HG03439 (cell line): ENCODE measurements at regions not wholly inside any gene's neighbourhood (a gene's known extent, or its start where the extent isn't known, plus 50 kb on each side); places are given as distances from the start of the nearest gene placed in this dataset.

Source experiments
- ATAC-seq: cut with Tn5 transposase; IDR thresholded peaks from one replicate; pipeline ENCODE4 v1.9.1; 2021; ENCODE audit warnings: mild to moderate bottlenecking, moderate library complexity; ENCODE audit not compliant: unreplicated experiment

DNA sequence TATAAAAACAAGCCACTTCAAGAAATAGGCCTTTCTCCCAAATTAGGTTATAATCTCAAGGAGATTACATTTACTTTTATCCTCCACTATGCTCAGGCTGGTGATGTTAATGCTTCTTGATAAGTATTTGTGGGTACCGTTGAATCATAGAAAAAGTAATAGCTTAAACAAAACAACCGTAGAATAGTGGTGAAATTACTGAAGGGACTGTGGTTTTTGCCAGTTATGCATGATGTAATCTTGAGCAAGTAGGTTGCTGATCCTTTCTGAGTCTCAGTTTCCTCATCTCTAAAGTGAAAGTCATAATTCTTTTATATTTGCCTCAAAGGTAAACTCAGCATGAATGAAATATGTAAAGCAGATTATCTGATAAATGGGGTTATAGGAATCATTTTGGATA, 187.3 kb upstream of the JAG1 start:
- no peak for ATAC-seq

DNA sequence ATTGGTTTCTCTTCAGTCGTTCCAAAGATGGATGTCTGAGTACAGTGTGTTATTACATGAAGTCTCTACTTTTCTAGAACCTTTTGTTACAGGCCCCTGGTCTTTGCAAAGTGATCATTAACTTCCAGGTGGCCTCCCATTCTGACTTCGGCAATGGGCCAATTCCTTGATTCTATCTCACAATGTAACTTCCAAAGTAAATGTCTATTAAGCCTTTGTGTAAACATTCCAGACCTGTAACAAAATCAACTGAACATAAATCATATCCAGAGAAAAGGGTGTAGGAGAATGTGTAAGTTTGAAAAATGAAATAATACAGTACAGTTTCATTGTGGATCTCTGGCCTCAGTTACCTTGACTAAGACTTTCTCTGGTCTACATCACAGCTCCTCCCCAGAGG, 187.8 kb upstream of the JAG1 start:
- ATAC-seq = no peak

GRCh38 chr20:10863337-10864060, 189.7 kb upstream of the JAG1 start:
- no peak for ATAC-seq

DNA sequence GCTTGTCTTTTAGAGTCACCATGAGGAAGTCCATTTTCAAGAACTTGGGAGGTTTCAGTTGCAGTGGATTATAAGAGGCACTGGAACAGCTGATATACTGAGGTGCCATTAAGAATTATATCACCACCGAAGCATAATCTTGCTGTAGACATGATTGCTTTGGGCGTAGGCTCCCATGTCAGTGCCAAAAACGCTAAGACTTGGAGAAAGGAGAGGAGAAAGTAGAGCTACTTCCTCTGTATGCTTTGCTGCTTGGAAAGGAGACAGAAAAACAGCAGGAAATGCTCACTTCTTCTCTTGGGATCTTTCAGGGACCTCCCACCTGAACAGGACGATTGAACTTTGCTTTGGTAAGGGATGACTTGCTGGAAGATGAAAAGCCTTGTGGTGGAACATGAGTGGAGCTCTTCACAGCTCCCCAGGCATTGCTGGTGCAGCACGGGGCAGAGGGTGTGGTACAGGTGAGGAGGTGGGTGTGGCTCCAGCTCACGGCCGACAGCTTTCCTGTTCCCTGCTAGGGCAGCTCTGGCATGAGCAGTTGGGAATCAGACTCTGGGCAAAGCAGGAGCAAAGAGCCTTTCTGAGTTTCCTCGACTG, 190.4 kb upstream of the JAG1 start:
- no peak for ATAC-seq

DNA sequence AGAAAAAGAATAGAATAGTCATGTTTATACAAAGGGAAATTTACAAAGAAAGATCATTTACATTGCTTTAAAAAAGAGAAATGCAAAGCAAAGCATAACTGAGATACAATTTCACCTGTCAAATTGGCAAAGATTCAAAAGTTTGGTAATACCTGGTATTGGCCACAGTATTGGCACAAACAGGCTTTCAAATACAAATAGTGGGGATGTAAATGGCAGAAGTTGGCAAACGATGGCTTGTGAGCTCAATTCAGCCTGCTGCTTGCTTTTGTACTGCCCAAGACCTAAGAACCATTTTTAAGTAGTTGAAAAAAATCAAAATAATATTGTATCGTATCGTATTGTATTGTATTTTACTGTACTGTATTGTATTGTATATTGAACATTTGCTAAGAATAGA, 194.5 kb upstream of the JAG1 start:
- no peak for ATAC-seq

- no peak for ATAC-seq
Observed at GRCh38 chr20:10873026-10873425, 199.2 kb upstream of the JAG1 start.

DNA sequence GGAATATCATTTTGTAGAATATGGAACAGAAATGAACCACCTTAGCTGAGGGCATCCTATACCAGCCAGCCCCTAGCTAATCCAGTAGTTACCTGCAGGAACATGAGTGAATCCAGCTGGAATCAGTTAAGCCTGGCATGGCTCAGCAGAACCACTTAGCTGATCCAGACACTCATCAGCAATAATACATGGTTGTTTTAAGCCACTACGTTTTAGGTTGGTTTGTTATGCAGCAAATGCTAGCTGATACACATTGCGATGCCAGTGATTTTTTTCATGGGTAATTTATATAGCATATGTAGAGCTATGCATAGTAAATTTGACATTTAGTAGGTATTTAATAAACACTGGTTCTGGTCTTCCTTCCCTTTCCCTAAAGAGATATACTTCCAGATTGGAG, 201.9 kb upstream of the JAG1 start:
- no peak for ATAC-seq

- no peak for ATAC-seq
Observed at GRCh38 chr20:10876558-10876957, 202.8 kb upstream of the JAG1 start.

- no peak for ATAC-seq
Observed at GRCh38 chr20:10877342-10877741, 203.5 kb upstream of the JAG1 start.

DNA sequence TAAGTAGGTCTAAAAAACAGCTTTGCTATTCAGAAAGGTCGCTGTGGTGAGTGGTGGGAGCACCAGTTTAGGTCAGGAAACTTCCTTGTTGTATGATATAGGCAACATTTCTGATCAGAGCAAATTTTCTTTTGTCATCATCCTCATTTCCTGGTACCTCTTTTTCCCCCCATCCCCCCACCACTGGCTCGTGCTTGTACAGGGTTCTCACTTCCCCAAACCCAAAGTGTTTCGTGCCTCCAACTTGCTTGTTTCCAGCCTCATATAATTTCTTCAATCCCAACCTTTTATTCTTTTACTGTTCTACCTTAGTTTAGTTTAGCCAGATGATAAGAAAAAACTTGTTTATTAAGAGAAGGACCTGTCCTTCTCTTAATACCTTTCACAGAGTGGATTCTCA, 209.4 kb upstream of the JAG1 start:
- no peak for ATAC-seq

DNA sequence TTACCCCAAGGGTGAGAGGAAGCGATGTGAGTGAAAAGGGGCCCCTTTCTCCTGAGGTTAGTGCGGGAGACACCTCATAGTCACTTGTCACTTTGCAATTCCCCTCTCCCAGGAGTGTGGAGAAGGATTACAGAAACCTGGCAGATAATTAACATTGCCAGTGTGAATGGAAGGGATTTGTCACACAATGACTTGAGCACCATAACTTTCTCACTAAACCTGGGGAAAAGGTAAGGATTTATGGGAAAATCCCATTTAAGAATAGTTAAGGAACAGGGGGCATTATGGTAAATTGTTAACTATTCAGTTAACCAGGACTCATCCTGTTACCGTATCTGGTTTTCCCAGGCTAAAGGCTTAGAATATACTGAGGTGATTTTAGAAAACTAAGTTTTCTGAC, 219.5 kb upstream of the JAG1 start:
- no peak for ATAC-seq

DNA sequence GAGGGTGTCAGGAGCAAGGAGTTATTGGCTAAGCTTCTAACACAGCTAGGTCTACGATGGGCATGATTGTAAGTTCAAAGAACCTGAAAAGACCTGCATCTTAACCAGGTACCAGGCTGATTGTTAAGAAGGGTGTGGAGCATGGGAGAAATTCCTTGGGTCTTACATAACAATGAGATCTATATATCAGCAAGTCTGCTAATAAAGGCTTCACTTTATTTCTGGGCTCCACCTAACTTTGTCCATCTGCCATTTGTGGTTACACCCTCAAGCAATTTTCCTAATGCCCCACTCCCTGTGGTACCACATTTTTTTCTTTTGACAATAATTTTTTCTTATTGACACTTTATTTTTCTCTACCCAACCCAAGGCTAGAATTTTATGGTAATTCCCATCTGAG, 223.5 kb upstream of the JAG1 start:
- no peak for ATAC-seq

DNA sequence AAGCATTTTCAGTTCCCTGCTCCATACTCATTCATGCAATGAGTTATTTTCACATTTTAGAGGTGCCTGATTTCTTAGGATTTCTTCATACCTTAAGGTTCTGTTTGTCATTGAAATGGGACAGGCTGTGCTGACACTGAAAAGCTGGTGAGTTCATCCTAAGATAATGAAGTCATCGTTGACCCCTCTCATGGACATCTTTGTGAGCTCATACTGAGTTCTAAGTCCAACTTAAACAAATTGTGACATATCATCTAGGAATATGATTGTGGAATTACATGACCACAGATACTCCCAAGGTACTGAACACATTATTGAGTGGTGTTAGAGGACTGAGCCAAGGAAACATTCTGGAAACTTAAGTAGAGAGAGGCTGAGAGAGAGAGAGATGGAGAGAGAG, 224.8 kb upstream of the JAG1 start:
- ATAC-seq = no peak

DNA sequence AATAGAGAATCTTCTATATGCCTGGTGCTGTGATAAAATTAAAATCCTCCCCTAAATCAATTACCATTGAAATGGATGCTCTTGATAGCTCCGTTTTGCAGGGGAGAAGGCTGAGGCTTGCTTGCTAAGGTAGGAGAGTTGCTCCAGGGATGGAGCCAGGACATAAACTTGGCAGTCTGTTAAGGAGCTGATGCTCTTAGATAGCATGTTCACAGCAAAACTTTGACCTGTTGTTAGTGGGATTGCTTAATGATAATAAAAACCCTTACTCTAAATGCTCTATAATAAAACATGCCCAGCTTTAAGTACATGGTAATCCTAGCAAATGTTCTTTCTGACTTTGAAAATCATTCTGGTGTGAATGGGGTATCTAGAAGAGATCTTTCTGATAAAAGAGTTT, 228.4 kb upstream of the JAG1 start:
- ATAC-seq = no peak

- ATAC-seq = no peak
Observed at GRCh38 chr20:10902576-10903282, 228.9 kb upstream of the JAG1 start.

DNA sequence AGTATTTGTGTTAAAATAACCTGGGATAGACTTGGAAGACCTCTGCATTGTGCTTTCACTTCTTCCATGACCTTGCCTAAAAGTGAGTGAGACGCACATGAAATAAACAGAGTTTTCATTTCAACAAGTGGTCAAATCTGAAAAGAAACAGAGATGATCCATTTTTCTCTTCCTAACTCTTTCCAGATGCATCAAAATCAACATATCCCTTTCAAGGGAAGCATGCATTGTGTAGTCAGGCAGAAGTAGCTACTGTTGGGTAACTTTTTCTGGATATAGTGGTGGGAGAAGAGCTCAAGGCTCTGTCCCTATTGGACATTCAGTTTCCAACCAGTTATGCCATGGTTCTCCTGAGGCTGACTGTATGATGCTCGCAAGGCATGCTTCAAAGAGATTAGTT, 233.0 kb upstream of the JAG1 start:
- ATAC-seq = no peak

GRCh38 chr20:10909803-10910202, 236.0 kb upstream of the JAG1 start:
- ATAC-seq = no peak

DNA sequence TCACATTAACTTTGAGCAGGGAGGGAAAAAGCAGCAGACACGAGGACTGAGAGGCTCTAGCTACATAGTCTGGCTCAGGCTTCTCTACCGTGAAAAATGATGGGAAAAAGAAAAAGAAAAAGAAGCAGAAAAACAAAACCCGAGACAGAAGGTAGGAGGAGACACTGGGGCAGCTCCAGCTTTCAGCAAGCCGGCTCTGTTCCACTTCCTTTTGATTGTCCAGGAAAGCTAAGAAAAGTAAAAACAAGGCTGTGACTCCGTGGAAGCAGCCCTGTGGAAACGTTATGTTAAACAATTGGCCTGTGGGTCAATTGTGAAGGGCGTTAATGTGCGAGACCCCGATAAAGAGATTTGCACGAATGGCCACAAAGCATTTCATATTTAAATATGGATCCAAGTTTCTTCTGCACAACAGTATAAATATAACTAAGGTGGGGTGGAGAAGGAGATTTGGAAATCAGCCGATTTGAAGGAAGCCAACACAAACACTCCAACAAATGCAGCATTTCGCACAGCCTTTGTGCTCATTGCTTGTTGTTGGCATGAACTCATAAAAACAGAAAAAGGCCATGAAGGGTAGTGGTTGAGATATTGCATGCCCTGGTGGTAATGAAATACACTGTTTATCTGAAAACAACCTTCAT, 236.9 kb upstream of the JAG1 start:
- no peak for ATAC-seq

DNA sequence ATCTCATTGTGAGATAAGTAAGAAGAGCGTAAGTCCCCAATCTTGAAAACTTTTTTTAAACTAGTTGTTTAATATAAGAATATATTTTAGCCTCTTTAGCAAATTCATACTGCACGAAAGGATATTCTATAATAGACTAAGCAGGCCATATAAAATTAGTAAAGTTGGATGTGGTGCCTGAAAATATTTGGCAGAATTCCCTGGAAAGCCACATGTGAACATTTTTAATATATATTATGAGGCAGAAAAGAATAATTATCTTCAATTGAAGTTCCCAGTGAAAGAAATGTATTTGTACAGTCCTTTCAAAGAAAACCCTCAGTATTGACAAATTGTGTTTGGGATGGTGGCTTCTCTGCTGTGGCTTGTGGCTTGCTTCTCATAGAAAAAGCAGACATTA, 237.5 kb upstream of the JAG1 start:
- ATAC-seq = no peak

DNA sequence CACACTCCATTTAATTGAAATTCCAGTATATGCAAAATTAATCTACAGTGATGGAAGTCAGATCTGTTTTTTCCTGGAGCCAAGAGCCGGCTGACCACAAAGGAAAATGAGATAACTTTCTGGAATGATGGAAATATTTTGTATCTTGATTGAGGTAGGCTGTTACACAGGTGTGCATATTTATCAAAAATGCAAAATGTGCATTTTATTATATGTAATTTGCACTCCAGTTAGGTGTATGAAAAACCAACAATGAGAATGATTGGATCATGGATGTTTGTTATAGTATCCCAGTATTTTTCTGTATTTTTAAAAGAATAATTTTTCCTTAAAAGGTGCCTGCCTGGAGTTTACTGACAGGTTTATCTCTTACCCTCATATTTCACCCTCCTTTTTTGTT, 242.0 kb upstream of the JAG1 start:
- no peak for ATAC-seq

- no peak for ATAC-seq
Observed at GRCh38 chr20:10916312-10916711, 242.5 kb upstream of the JAG1 start.

- ATAC-seq = no peak
Observed at GRCh38 chr20:10917826-10918225, 244.0 kb upstream of the JAG1 start.
